ENCODE measurements at regions not wholly inside any gene's neighbourhood (a gene's known extent, or its start where the extent isn't known, plus 50 kb on each side); places are given as distances from the start of the nearest gene placed in this dataset.

GRCh38 chr15:56868170-56868569, 50.3 kb upstream of the TCF12 start:
- peak; percentile 32 for DNase-seq

GRCh38 chr15:56866803-56867202, 51.6 kb upstream of the TCF12 start:
- DNase-seq = no peak

GRCh38 chr15:56857828-56858227, 60.6 kb upstream of the TCF12 start:
- no peak for DNase-seq

GRCh38 chr15:56856934-56857333, 61.5 kb upstream of the TCF12 start:
- no peak for DNase-seq

- DNase-seq = no peak
Observed at GRCh38 chr15:56844892-56845291, 73.6 kb upstream of the TCF12 start.

GRCh38 chr15:56844471-56844870, 74.0 kb upstream of the TCF12 start:
- no peak for DNase-seq

- no peak for DNase-seq
Observed at GRCh38 chr15:56839641-56840040, 78.8 kb upstream of the TCF12 start.

GRCh38 chr15:56839099-56839498, 79.3 kb upstream of the TCF12 start:
- no peak for DNase-seq

- DNase-seq = no peak
Observed at GRCh38 chr15:56838085-56838484, 80.4 kb upstream of the TCF12 start.

- DNase-seq = no peak
Observed at GRCh38 chr15:56837273-56837672, 81.2 kb upstream of the TCF12 start.

GRCh38 chr15:56835718-56836171, 82.7 kb upstream of the TCF12 start:
- no peak for DNase-seq

GRCh38 chr15:56832125-56832524, 86.3 kb upstream of the TCF12 start:
- no peak for DNase-seq

GRCh38 chr15:56831467-56832005, 86.9 kb upstream of the TCF12 start:
- no peak for DNase-seq

- no peak for DNase-seq
Observed at GRCh38 chr15:56824175-56824574, 90.9 kb upstream of the ZNF280D start.

- DNase-seq = peak; percentile 14
Observed at GRCh38 chr15:56821721-56822425, 88.6 kb upstream of the ZNF280D start.

GRCh38 chr15:56820333-56820732, 87.0 kb upstream of the ZNF280D start:
- DNase-seq = no peak

GRCh38 chr15:56817321-56818080, 84.2 kb upstream of the ZNF280D start:
- DNase-seq = no peak

GRCh38 chr15:56816781-56817180, 83.5 kb upstream of the ZNF280D start:
- DNase-seq = no peak

GRCh38 chr15:56815247-56815646, 81.9 kb upstream of the ZNF280D start:
- DNase-seq = no peak

- DNase-seq = no peak
Observed at GRCh38 chr15:56814429-56814828, 81.1 kb upstream of the ZNF280D start.

- no peak for DNase-seq
Observed at GRCh38 chr15:56813995-56814394, 80.7 kb upstream of the ZNF280D start.

- DNase-seq = no peak
Observed at GRCh38 chr15:56812961-56813360, 79.7 kb upstream of the ZNF280D start.

- DNase-seq = no peak
Observed at GRCh38 chr15:56812221-56812620, 78.9 kb upstream of the ZNF280D start.

- DNase-seq = no peak
Observed at GRCh38 chr15:56811586-56811985, 78.3 kb upstream of the ZNF280D start.
